Immature natural killer cell (primary cell): ENCODE measurements at regions not wholly inside any gene's neighbourhood (a gene's known extent, or its start where the extent isn't known, plus 50 kb on each side); places are given as distances from the start of the nearest gene placed in this dataset.

ENCODE experiments used
- DNase-seq, 3 donors: peaks; one replicate each; pipeline ENCODE4 v3.0.0; 2022; ENCODE audit warnings: mixed read lengths in 1 of 3
- H3K27ac Mint-ChIP-seq, 6 donors: one replicate each; pipeline ENCODE4 v1.8.0; 2020; ENCODE audit warnings: mixed read lengths in 6 of 6, mild to moderate bottlenecking in 5 of 6, inconsistent platforms in 4 of 6, moderate library complexity in 3 of 6
- H3K27me3 Mint-ChIP-seq, 3 donors: one replicate each; pipeline ENCODE4 v1.8.0; 2020 to 2021; ENCODE audit warnings: low read depth in 3 of 3, mild to moderate bottlenecking in 3 of 3, mixed read lengths in 3 of 3, moderate library complexity in 3 of 3, inconsistent platforms in 1 of 3
- H3K36me3 Mint-ChIP-seq, 3 donors: one replicate each; pipeline ENCODE4 v1.8.0; 2020; ENCODE audit warnings: mixed read lengths in 3 of 3, inconsistent platforms in 2 of 3, mild to moderate bottlenecking in 2 of 3
- H3K4me1 Mint-ChIP-seq, 2 donors: one replicate each; pipeline ENCODE4 v1.8.0; 2020; ENCODE audit warnings: inconsistent platforms in 2 of 2, mild to moderate bottlenecking in 2 of 2, mixed read lengths in 2 of 2, moderate library complexity in 1 of 2
- H3K4me3 Mint-ChIP-seq, 5 donors: one replicate each; pipeline ENCODE4 v1.8.0; 2020; ENCODE audit warnings: mild to moderate bottlenecking in 5 of 5, mixed read lengths in 5 of 5, inconsistent platforms in 3 of 5, moderate library complexity in 3 of 5
- H3K9me3 Mint-ChIP-seq, 6 donors: one replicate each; pipeline ENCODE4 v1.8.0; 2020; ENCODE audit warnings: mild to moderate bottlenecking in 6 of 6, mixed read lengths in 6 of 6, inconsistent platforms in 4 of 6, moderate library complexity in 3 of 6

DNA sequence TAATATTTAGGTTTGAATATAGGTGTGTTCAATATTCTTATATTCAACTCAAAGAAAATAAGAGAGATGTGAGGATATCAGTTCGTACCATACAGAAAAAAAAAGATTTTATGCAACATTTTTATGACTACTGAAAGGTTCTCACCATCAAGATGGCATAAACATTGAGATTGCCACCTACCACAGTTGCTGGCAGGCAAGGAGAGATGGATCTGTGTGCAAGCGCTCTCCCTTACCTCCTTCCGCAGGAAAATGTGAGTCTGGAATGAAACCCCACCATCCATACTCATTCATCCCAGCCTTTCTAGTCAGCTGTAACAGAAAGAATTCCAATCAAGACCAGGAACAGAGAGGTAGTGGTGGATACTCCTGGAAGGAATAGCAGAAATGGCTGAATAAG, 376.9 kb downstream of the PPP3CA start:
- Mint-ChIP-seq H3K36me3 (no peaks in the 10 kb centered on the region), H3K4me3 (no peak overlapping the region), H3K4me1 (no peaks in the 10 kb centered on the region), H3K27ac (no peak overlapping the region), H3K9me3 (no peaks in the 10 kb centered on the region), H3K27me3 (peaks cover 0 to 3% (median 0%) of the 10 kb centered on the region in 3 donors)
- DNase-seq, result no peak

DNA sequence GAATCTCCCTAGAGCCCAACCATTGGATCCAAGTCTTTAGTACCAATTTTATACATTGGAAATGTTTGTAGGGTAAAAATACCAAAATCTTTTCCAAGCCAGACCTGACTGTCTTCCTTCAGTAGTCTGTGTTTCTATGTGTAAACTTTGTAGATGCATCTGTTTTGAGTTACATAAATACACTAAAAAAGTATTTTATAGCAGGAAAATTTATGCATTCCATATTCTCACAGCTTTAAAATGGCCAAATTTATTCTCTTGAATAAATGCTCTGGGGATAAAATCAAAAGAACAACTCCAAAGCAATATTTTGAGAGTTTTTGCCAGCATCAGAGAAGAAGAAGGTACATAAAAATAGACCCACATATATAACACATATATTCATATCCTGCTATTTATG, 377.4 kb downstream of the PPP3CA start:
- H3K4me1 Mint-ChIP-seq, result no peaks in the 10 kb centered on the region
- no peak overlapping the region for H3K27ac Mint-ChIP-seq
- DNase-seq, result no peak
- no peak overlapping the region for H3K4me3 Mint-ChIP-seq
- peaks cover 0 to 3% (median 0%) of the 10 kb centered on the region in 3 donors for H3K27me3 Mint-ChIP-seq
- no peaks in the 10 kb centered on the region for H3K9me3 Mint-ChIP-seq
- H3K36me3 Mint-ChIP-seq, result no peaks in the 10 kb centered on the region

DNA sequence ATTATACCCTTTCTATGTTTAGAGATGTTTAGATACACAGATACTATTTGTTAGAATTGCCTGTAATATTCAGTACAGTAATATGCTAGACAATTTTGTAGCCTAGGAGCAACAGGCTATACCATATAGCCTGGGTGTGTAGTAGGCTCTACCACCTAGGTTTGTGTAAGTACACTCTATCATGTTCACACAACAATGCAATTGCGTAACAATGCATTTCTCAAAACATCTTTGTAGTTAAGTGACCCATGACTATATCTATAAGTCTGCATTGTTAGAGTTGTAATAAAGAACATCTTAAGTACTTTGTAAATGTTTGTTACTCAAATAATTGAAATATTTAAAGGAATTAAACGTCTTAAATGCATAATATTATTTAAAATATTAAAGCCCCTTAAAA, 379.3 kb downstream of the PPP3CA start:
- H3K4me3 Mint-ChIP-seq, result no peak overlapping the region
- H3K4me1 Mint-ChIP-seq, result no peaks in the 10 kb centered on the region
- H3K27me3 Mint-ChIP-seq, result peaks cover 0 to 3% (median 0%) of the 10 kb centered on the region in 3 donors
- H3K9me3 Mint-ChIP-seq, result no peaks in the 10 kb centered on the region
- H3K36me3 Mint-ChIP-seq, result no peaks in the 10 kb centered on the region
- DNase-seq, result no peak
- no peak overlapping the region for H3K27ac Mint-ChIP-seq

DNA sequence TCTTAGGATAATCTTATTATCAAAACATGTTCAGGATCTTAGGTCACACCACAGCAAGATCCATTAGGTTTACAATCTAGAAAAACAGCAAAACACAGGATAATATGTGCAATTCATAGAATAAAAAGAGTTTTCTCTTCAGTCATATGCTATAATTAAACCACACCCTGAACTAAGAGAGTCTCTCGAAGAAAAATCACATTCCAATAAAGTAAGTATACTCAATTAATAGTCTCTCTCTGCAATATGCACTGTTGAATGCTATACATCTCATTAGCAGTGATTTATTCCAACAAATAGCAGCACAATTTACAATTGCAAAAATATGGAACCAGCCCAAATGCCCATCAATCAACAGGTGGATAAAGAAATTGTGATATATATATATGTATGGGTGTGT, 383.7 kb downstream of the PPP3CA start:
- no peaks in the 10 kb centered on the region for H3K9me3 Mint-ChIP-seq
- no peaks in the 10 kb centered on the region for H3K27me3 Mint-ChIP-seq
- H3K4me1 Mint-ChIP-seq, result no peaks in the 10 kb centered on the region

DNA sequence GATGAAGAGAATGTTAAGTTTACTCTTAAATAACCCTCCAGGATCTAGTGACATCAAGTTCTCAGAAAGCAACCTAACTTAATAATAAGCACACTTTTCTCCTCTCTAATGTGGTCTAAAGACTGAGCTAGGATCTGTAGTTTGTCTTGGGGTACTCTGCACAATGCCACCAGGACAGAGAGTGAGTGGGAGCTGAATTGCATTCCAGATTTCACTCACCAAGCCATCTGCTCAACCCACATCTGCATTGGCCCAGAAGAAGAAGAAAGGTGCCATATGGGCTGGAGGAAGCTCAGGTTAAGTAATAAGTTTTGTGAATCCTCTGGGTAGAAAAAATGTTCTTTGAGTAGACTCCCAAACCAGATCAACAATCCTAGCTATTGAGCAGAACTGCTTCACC, 384.6 kb downstream of the PPP3CA start:
- H3K4me3 Mint-ChIP-seq, result no peak overlapping the region
- H3K36me3 Mint-ChIP-seq, result no peaks in the 10 kb centered on the region
- no peaks in the 10 kb centered on the region for H3K9me3 Mint-ChIP-seq
- no peak overlapping the region for H3K27ac Mint-ChIP-seq
- no peak for DNase-seq
- H3K4me1 Mint-ChIP-seq, result no peaks in the 10 kb centered on the region
- H3K27me3 Mint-ChIP-seq, result peaks cover 0 to 2% (median 0%) of the 10 kb centered on the region in 3 donors

More for the DNA sequence above, 383.7 kb downstream of the PPP3CA start:
- Mint-ChIP-seq H3K36me3 (no peaks in the 10 kb centered on the region), H3K27ac (no peak overlapping the region), H3K4me3 (no peak overlapping the region)
- no peak for DNase-seq

DNA sequence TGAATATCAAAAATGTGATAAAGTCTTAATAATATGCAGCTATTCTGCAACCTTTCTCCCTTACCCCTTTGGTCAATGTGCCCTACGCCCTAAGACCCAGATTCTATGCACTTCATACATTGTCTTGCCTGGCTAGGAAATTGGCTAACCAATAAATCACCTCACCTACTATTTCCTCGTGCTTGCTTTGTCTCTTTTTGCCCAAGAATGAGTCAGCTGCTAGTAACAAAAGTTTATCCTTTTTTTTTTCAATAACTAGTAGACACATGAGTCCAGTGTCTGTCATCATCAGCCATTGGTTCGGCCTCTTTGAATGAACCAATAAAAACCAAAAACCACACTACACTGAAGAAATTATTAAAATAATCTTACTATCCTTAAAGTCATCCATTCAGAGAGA, 387.1 kb downstream of the PPP3CA start:
- Mint-ChIP-seq H3K27me3 (peaks cover 0 to 2% (median 0%) of the 10 kb centered on the region in 3 donors), H3K4me3 (no peak overlapping the region)

DNA sequence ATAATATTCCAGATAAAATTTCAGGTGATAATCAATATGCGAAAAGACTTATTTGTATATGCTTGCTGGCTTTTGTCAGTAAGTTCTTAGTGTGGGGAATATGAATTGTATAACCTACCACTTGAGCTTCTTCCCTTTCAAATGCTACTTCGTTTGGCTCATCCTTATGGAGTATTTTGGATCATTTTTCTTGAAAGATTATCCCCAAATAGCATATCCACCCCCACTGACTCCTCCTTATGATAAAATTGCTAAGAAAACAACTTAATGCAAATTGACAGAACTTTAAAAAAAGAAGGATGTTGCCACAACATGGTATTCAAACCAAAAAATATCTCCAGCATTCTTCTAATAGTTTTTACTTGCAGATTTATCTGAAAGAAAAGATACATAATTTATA, 393.3 kb downstream of the PPP3CA start:
- Mint-ChIP-seq H3K27me3 (peaks cover 2 to 3% (median 2%) of the 10 kb centered on the region in 3 donors), H3K4me1 (no peaks in the 10 kb centered on the region), H3K4me3 (no peak overlapping the region), H3K9me3 (no peaks in the 10 kb centered on the region), H3K36me3 (no peaks in the 10 kb centered on the region), H3K27ac (no peak overlapping the region)
- DNase-seq, result no peak

More for the DNA sequence above, 387.1 kb downstream of the PPP3CA start:
- no peaks in the 10 kb centered on the region for H3K9me3 Mint-ChIP-seq
- H3K4me1 Mint-ChIP-seq, result no peaks in the 10 kb centered on the region
- H3K27ac Mint-ChIP-seq, result no peak overlapping the region
- H3K36me3 Mint-ChIP-seq, result no peaks in the 10 kb centered on the region
- DNase-seq, result no peak

DNA sequence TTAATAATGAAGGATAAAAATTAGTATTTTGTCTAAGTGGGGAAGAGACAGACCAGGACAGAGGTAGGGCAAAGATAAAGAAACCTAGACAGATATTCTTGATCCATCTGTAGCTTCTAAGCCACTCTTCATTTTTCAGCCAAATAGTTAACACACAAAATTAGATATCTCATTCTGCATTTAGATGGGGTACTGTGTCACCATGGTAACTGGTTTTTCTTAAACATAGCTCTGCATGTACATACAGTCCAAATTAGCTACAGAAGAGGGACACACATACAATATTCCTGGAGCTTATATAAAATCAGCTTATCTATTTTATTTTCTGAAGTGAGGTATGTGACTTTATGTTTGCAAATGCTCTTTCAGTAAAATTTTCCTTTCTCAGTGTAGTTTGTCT, 393.7 kb downstream of the PPP3CA start:
- Mint-ChIP-seq H3K4me1 (no peaks in the 10 kb centered on the region), H3K4me3 (no peak overlapping the region), H3K27ac (no peak overlapping the region)

DNA sequence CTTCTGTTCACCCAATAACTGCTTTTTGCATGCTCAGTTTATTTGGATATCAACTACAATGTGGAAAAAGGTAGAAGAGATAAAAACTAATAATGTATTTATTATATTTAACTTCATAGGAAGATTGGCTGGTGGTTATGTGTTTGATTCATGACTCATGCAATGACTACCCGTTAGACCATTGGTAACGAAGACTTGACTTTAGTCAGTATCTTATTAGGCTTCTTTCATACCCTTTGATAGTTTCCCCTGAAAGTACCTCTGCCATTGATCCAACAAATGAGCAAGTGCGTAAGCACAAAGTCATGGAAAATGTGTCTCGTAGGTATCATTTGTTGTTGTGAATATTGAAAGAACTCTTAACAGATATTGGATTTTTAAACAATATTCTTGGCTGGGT, 394.7 kb downstream of the PPP3CA start:
- Mint-ChIP-seq H3K4me1 (no peaks in the 10 kb centered on the region), H3K27me3 (peaks cover 0 to 3% (median 2%) of the 10 kb centered on the region in 3 donors), H3K4me3 (no peak overlapping the region), H3K9me3 (no peaks in the 10 kb centered on the region), H3K36me3 (no peaks in the 10 kb centered on the region), H3K27ac (no peak overlapping the region)
- DNase-seq, result no peak

More for the DNA sequence above, 393.7 kb downstream of the PPP3CA start:
- Mint-ChIP-seq H3K27me3 (peaks cover 2 to 3% (median 2%) of the 10 kb centered on the region in 3 donors), H3K9me3 (no peaks in the 10 kb centered on the region), H3K36me3 (no peaks in the 10 kb centered on the region)
- no peak for DNase-seq

DNA sequence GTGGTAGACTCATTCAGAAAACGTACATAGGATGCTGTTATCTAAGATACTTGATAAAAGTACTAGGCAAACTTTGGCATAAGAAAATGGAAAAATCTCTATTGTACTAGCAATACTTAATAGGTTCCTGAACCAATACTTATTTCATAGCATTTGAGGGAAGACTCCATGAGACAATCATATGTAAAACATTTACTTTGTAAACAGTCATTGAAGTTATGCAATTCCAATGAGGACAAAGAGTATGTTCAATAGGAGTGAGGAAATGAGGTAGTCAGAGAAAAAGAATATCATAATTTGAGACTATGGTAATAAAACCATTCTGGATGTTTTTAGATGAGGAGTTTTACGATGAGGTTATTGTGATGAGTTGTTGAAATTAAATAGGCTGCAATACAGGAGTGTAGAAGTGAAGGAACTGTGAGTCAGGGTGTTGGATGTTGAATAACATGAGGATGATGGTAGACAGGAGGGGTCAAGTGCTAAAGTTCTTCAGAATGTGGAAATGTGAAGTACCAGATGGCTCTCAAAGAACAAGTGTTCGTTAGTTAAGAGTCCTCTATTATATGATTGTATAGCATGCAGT, 397.9 kb downstream of the PPP3CA start:
- Mint-ChIP-seq H3K9me3 (no peaks in the 10 kb centered on the region), H3K4me1 (no peaks in the 10 kb centered on the region), H3K27ac (no peak overlapping the region), H3K27me3 (peaks cover 0 to 3% (median 2%) of the 10 kb centered on the region in 3 donors), H3K36me3 (no peaks in the 10 kb centered on the region), H3K4me3 (no peak overlapping the region)
- DNase-seq, result no peak

DNA sequence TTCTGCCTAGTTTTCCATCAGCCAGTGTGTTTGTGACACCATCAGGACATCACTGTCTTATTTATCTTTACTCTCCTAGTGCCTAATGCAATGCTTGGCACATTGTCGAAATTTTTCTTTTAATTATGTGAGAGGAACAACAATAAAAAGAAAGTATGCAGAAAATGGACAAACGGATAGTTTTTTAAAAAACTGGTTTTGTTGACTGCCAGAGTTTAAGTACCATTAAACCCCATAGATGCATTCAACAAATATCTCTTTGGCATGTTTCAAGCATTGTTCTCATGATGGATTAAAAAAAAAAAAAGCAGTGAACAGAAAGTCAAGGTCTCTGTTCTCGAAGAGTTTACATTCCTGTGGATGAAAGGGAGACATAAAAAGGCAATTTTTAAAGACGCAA, 398.4 kb downstream of the PPP3CA start:
- H3K27ac Mint-ChIP-seq, result no peak overlapping the region
- no peaks in the 10 kb centered on the region for H3K9me3 Mint-ChIP-seq
- H3K27me3 Mint-ChIP-seq, result peaks cover 0 to 3% (median 2%) of the 10 kb centered on the region in 3 donors
- H3K4me3 Mint-ChIP-seq, result no peak overlapping the region
- H3K36me3 Mint-ChIP-seq, result no peaks in the 10 kb centered on the region
- DNase-seq, result no peak
- no peaks in the 10 kb centered on the region for H3K4me1 Mint-ChIP-seq

DNA sequence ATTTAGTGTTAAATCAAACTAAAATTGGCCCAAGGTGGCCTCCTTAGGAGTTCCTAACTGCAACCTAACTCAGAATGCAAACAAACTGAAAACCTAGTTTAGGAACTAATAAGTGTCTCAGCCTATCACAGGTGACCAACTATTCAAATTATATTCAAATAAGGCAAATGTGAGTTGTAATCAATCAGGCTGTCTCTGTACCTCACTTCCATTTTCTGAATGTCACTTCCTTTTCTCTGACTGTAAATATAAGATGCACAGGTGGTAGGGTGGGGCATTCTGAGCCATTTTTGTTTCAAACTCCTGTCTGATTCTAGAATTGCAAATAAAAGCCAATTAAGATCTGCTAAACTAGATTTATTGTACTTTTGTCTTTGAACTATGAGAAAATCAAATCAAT, 401.5 kb downstream of the PPP3CA start:
- Mint-ChIP-seq H3K36me3 (no peaks in the 10 kb centered on the region), H3K4me3 (no peak overlapping the region), H3K4me1 (no peaks in the 10 kb centered on the region), H3K9me3 (peaks cover 0 to 5% (median 0%) of the 10 kb centered on the region in 6 donors), H3K27ac (no peak overlapping the region), H3K27me3 (peaks cover 0 to 3% (median 2%) of the 10 kb centered on the region in 3 donors)
- DNase-seq, result no peak

DNA sequence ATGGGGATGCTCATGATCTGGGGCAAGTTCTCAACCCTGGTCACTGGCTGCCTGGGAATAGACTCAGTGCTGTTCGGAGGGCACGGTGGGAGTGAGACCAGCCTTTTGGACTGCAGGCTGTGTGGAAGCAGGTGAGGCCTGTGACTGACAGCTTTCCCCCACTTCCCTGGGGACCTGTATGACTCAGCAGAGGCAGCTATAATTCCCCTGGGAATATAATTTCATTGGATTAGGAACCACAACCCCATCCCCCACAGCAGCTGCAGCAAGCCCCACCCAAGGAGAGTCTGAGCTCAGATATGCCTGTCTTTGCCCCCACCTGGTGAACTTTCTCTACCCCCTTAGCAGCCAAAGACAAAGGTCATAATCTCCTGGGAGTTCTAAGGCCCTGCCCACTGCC, 408.6 kb downstream of the PPP3CA start:
- peaks cover 0 to 2% (median 0%) of the 10 kb centered on the region in 3 donors for H3K27me3 Mint-ChIP-seq
- H3K9me3 Mint-ChIP-seq, result peaks cover 0 to 6% (median 0%) of the 10 kb centered on the region in 6 donors
- H3K4me3 Mint-ChIP-seq, result no peak overlapping the region

DNA sequence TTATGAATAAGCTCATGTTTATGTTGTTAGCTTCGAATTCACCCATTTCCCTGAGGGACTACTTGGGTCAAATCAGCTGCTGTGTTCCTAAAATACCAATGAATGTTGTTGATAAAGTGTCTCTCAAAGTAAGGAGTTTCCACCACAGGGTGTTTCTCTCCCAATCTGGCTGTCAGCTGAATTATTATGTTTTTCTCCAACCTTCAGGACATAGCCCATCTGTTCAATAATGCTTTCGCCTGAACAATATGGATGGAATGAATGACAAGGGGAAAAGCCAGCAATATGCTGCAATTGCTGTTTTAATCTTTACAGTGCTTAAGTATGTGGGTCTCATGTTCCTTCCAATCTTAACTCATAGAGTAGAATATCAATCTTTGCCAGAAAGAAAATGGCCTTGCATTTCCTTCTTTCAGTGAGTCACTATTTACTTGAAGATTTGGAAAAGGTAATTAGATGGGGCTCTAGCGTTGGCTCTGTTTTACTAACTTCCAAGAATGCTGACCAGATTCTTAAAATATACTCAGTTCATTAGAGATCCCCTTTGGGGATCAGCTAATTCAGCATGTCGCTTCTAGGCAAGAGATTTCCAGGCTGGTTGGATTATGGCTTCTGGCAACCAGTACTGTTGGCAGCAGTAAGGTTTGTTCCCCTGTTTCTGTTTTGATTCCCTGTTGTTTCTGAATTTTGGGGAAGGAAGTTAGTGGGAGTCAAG, 410.5 kb downstream of the PPP3CA start:
- no peak overlapping the region for H3K27ac Mint-ChIP-seq
- H3K9me3 Mint-ChIP-seq, result peaks cover 0 to 2% (median 0%) of the 10 kb centered on the region in 6 donors
- peaks cover 0 to 2% (median 0%) of the 10 kb centered on the region in 3 donors for H3K27me3 Mint-ChIP-seq
- no peaks in the 10 kb centered on the region for H3K36me3 Mint-ChIP-seq
- no peak for DNase-seq
- no peak overlapping the region for H3K4me3 Mint-ChIP-seq
- peaks cover 3 to 10% of the 10 kb centered on the region in 2 donors for H3K4me1 Mint-ChIP-seq

More for the DNA sequence above, 408.6 kb downstream of the PPP3CA start:
- DNase-seq, result no peak
- H3K4me1 Mint-ChIP-seq, result no peaks in the 10 kb centered on the region
- H3K36me3 Mint-ChIP-seq, result no peaks in the 10 kb centered on the region
- no peak overlapping the region for H3K27ac Mint-ChIP-seq

DNA sequence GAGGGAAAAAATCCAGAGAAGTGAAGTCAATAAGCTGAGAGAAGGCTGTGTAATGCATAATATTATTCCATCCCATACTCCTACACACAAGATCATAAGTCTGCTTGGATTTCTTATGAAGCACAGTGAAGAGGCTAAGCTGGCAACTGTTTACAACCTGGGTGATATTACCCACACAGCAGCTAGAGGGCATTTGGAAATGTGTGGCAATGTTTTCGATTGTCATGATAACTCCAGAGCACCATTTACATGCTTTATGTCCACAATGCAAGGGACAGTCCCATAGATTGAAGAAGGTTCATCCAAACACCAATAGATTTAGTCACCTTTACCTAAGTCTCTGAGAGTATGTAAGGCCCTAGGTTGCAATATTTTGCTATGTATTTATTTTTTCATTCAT, 412.2 kb downstream of the PPP3CA start:
- peaks cover 3 to 10% of the 10 kb centered on the region in 2 donors for H3K4me1 Mint-ChIP-seq
- H3K27me3 Mint-ChIP-seq, result no peaks in the 10 kb centered on the region
- DNase-seq, result no peak
- no peak overlapping the region for H3K27ac Mint-ChIP-seq
- H3K9me3 Mint-ChIP-seq, result no peaks in the 10 kb centered on the region
- H3K36me3 Mint-ChIP-seq, result no peaks in the 10 kb centered on the region
- no peak overlapping the region for H3K4me3 Mint-ChIP-seq
